HG02884 (cell line): ENCODE measurements at regions not wholly inside any gene's neighbourhood (a gene's known extent, or its start where the extent isn't known, plus 50 kb on each side); places are given as distances from the start of the nearest gene placed in this dataset.
"Not testable (repeated sequence)": the region's sequence is repeated elsewhere in the genome, so short reads cannot be mapped to it uniquely, and the experiment has no call there.

Experiments used
- ATAC-seq: cut with Tn5 transposase; IDR thresholded peaks from one replicate; pipeline ENCODE4 v1.9.1; 2021; ENCODE audit warnings: mild to moderate bottlenecking, moderate library complexity; ENCODE audit not compliant: unreplicated experiment

DNA sequence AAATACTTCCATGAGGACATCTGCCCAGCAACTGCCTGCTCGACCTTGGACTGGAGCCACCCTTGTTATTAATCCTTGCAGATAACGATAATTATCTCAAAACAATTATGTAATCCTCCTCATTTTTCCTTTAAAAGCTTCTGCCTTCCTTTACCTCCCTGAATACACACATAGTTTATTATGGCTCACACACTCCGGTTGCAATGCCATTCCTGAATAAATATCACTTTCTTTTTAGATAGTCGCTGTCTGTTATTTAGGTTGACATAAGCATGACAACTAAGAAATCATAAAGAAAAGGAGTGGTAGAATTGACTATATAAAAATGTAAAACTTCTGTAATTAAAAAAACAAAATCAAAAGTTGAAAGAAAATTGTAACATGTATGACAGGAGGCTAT, 64.8 kb downstream of the B4GALT7 start:
- ATAC-seq, result not testable (repeated sequence)

DNA sequence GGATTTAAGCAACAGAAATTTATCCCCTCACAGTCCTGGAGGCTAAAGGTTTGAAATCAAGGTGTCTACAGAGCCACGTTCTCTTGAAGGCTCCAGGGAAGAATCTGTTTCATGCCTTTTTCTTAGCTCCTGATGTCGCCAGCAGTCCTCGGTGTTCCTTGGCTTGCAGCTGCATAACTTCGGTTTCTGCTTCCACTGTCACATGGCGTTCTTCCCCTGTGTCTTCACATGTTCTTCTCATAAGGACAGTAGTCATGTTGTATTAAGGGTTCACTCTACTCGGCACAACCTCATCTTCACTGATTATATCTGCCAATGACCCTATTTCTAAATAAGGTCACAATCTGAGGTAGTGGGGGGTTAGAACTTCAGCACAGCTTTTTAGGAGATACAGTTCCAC, 65.2 kb downstream of the B4GALT7 start:
- ATAC-seq, result not testable (repeated sequence)

DNA sequence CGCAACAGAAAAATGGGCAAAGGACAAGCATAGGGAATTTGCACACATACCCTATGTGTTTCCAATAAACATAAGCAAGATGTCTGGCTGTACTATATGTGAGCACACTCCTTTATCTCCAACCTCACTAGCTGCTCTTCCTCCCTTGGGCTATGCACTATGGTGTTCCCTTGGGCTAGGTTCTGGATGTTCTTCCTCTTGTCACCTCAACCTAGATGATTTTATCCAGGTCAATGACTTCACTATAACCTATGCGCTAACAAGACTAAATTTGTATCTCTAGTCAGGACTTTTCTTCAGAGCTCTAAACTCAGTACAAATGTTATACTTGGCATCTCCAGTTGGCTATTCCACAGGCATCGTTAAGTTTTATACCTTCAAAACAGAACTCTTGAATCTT, 66.0 kb downstream of the B4GALT7 start:
- not testable (repeated sequence) for ATAC-seq

DNA sequence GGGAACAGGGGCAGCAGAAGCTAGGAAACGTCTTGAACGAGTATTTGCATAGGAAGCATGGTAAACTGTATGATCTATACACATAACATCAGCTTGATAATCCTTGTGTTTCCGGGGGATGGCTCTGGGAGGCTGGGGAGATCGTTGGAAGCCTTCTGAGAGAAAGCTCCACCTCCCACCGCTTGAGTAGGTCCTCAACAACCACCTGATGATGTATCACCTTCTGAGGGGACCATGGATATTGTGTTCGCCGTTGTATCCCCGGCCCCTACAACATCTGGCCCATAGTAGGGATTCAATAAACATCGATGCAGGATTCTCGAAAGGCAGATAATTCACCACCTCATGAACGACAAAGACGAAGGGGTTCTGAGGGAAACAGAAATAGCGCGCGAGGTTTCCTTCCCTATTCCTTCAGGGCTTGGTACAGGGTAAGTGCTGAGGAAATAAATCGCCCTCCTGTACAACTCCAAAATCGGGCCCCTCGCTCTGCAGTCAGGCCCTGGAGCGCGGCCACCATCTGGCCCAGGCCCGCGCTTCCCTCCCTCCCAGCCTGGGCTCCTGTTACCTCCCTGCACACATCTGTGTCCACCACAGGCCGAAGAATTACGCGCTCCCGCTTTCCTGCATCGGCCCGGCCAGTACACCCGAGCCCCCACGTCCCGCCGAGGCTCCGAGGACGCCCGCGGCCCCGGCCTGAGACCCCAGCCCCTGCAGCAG, 71.3 kb downstream of the B4GALT7 start:
- peak; percentile 18 for ATAC-seq

DNA sequence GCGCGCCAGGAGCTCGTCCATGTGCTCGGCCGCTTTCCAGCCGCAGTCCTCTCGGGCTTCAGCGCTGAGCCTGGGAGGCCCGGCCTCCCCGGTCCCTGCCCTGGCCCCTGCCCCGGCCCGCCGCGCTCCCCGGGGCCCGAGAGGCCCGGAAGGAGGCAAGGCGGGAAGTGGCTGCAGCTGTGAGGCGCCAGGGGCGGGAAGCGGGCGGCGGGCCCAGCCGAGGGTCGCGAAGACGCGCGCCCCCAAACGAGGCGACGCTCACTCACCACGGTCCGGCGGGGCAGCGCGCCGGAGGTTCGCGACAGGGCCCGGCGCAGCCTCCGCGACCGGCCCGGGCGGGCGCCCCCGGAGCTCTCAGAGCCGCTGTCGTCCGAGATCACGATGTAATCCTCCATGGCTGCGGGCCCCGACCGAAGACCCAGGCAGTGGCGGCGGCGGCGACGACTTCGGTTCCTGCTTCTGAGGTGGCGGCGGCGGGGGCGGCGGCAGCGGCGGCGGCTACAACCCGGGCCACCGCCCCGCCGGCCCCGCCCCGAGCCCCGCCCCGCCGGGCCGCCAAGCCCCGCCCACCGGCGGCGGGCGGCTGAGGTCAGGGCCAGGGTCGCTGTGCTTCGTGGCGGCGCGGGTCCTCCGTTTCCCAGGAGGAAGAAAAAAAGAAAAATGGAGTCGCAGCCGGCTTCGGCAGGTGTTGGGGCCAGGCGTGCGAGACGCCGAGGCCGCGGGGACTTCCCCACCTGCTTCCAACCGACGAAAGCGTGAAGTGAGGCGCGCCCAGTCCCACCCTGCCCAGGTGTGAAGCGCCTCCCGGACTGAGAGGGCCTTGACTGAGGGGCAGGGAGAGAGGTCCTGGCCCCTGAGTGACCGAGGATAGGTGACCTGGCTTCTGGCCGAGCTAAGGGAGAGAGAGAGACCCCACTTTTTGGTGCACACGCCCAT, 72.1 kb downstream of the B4GALT7 start:
- ATAC-seq, result peak; percentile 62
